ENCODE measurements at regions not wholly inside any gene's neighbourhood (a gene's known extent, or its start where the extent isn't known, plus 50 kb on each side); places are given as distances from the start of the nearest gene placed in this dataset.

- no peak for TF ChIP-seq PKNOX1 (IDR thresholded peaks at IDR 0.05)
Observed at GRCh38 chr3:65194744-65195143, 506.9 kb upstream of the ADAMTS9 start (continued).

GRCh38 chr3:65194047-65194714 is 506.4 kb upstream of the ADAMTS9 start:
- no peak for TF ChIP-seq ATF2 (IDR thresholded peaks at IDR 0.05; ENCODE audit: low read length)
- no peak for TF ChIP-seq RAD51 (IDR thresholded peaks at IDR 0.05)
- no peak for TF ChIP-seq IKZF1 (conservative IDR thresholded peaks at IDR 0.05)
- TF ChIP-seq SIN3A (IDR thresholded peaks at IDR 0.05; ENCODE audit: low read depth, low read length), result no peak
- TF ChIP-seq RELB (IDR thresholded peaks at IDR 0.05; ENCODE audit: low read depth), result no peak
- no peak for TF ChIP-seq IKZF2 (IDR thresholded peaks at IDR 0.05)
- no peak for TF ChIP-seq MEF2B (IDR thresholded peaks at IDR 0.05; ENCODE audit: partially characterized antibody, poor library complexity, severe bottlenecking)
- no peak for TF ChIP-seq FOXK2 (IDR thresholded peaks at IDR 0.05)
- no peak for TF ChIP-seq MXI1 (IDR thresholded peaks at IDR 0.05; ENCODE audit: low read depth, low read length)
- no peak for TF ChIP-seq ETV6 (conservative IDR thresholded peaks at IDR 0.05 in 1 of 2, IDR thresholded peaks at IDR 0.05 in 1 of 2; ENCODE audit: borderline replicate concordance in 1 of 2, low read depth in 1 of 2)
- FAIRE-seq (no peak), DNase-seq (ENCODE audit: low read depth, low spot score) (no peak), ATAC-seq (no peak)
- WGBS (ENCODE audit: insufficient coverage, insufficient replicate concordance, low lambda C conversion rate, missing lambda C conversion rate), result 13% methylated on average over 6 of the region's 6 CpGs
- H3K4me2 ChIP-seq (ENCODE audit: control insufficient read depth, insufficient read depth), result no peak overlapping the region
- in situ Hi-C loops (cut with MboI), result no loop called here
- BruUV-seq (replicated peaks), result no TSS peak
- no peak overlapping the region for H3K9ac ChIP-seq (ENCODE audit: control insufficient read depth, insufficient read depth, low read length)
- SMC1A ChIA-PET (ENCODE audit: uncharacterized antibody, unreplicated experiment), result no interaction called here
- H3K4me3 ChIP-seq, result no peak overlapping the region
- intact Hi-C loops (cut with micrococcal nuclease; ENCODE audit: unreplicated experiment), result no loop called here
- H3K9me3 ChIP-seq (replicated peaks; ENCODE audit: control insufficient read depth, insufficient read depth, low read length), result no peaks in the 10 kb centered on the region
- H3K4me1 ChIP-seq (ENCODE audit: control insufficient read depth, insufficient read depth, low read length), result no peaks in the 10 kb centered on the region
- no peaks in the 10 kb centered on the region for H3K27me3 ChIP-seq (replicated peaks in 1 of 2; ENCODE audit: control insufficient read depth in 2 of 2, insufficient read depth in 2 of 2, low read length in 1 of 2)
- RAD21 ChIA-PET (ENCODE audit: unreplicated experiment), result no interaction called here
- no peak overlapping the region for H3K27ac ChIP-seq (ENCODE audit: control insufficient read depth, insufficient read depth)
- CTCF ChIA-PET, result no interaction called here
- POLR2A ChIA-PET, result no interaction called here
- no peaks in the 10 kb centered on the region for H3K36me3 ChIP-seq (ENCODE audit: control insufficient read depth in 2 of 2, insufficient read depth in 2 of 2, low read length in 1 of 2)
- H2AFZ ChIP-seq (ENCODE audit: control insufficient read depth, low read depth, low read length), result no peak overlapping the region
- no peaks in the 10 kb centered on the region for H4K20me1 ChIP-seq (ENCODE audit: control insufficient read depth, insufficient read depth)
- H3K79me2 ChIP-seq (ENCODE audit: control insufficient read depth, insufficient read depth, low read length), result no peaks in the 10 kb centered on the region

Measured in GM12878 (cell line).